ENCODE measurements at regions not wholly inside any gene's neighbourhood (a gene's known extent, or its start where the extent isn't known, plus 50 kb on each side); places are given as distances from the start of the nearest gene placed in this dataset.

DNA sequence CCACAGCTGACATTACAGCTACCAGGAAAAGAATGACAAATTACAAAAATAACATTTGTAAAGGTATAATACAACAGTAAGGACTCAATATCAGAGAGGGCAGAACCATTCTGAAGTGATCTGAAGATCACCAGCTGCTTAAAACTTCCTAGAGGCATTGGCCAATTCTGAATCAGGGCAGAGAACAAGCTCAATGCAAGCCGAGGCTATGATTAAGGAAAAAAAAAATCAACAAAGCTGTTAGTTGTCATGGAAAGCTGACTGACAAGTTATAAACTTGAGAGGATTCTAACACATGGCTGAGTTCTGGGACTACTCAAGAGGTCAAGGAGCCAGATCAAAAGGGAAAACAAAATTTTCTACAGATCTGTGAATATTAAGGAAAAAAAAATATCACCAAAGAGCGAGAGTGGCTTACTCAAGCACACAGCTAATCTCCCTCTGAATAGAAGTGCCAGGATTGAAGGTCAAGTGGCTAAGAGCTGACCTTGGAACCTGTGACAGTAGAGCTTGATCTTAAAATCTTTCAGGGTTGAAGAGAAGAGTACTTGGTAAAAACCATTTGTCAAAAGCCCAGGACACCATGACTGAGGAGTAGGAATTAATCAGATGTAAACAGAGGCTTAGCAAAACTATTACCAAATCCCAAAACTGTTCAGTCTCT, 383.4 kb downstream of the USP25 start:
- TF ChIP-seq POLR2A (IDR thresholded peaks at IDR 0.05; ENCODE audit: low read depth, low read length): no peak
- no peak for TF ChIP-seq TAF1 (IDR thresholded peaks at IDR 0.05; ENCODE audit: low read depth, low read length)
- no peak for TF ChIP-seq POLR2AphosphoS5 (IDR thresholded peaks at IDR 0.05; ENCODE audit: low read depth, low read length)
